ENCODE measurements at regions not wholly inside any gene's neighbourhood (a gene's known extent, or its start where the extent isn't known, plus 50 kb on each side); places are given as distances from the start of the nearest gene placed in this dataset.

DNA sequence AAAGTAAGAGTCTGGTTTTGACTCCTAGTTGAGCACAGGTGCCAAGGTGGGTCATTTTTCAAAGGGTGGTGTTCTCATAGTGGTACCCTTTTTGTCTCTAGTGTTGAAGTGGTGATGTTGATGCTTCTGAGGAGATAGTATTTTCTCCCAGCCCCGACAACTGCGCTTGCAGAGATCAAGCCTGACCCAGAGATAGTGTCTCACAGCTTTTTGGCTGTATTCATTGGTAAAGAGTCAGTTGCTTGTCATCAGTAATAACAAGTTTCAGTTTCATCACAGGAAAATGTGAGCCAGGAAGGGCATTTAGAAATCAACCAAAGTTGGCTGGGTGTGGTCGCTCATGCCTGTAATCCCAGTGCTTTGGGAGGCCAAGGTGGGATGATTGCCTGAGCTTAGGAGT is 139.3 kb downstream of the NFKBIZ start:
- Histone ChIP-seq H3K27me3 (ENCODE audit: control insufficient read depth, insufficient read depth, low read length) (no peaks in the 10 kb centered on the region), H3K9me3 (ENCODE audit: control insufficient read depth in 2 of 2, low read length in 2 of 2) (no peaks in the 10 kb centered on the region), H3K4me1 (ENCODE audit: control insufficient read depth, insufficient read depth, low read length, poor library complexity, severe bottlenecking) (peaks cover 5% of the 10 kb centered on the region), H3K4me3 (ENCODE audit: low read depth, low read length) (no peak overlapping the region), H3K27ac (ENCODE audit: insufficient read depth, low read length, poor library complexity, severe bottlenecking) (no peak overlapping the region), H3K36me3 (ENCODE audit: control insufficient read depth, insufficient read depth, low read length) (no peaks in the 10 kb centered on the region)
- no peak overlapping the region for H3K4me3 Mint-ChIP-seq
- H3K9me3 Mint-ChIP-seq, result peaks cover 0 to 7% (median 0%) of the 10 kb centered on the region in 7 donors
- peaks cover 8 to 33% (median 19%) of the 10 kb centered on the region in 4 donors for H3K4me1 Mint-ChIP-seq
- no peak for ATAC-seq (ENCODE audit: low read depth in 2 of 2)
- no peaks in the 10 kb centered on the region for H3K27me3 Mint-ChIP-seq
- peak overlapping the region in 1 of 3 donors; percentile 55 for H3K27ac Mint-ChIP-seq
- H3K36me3 Mint-ChIP-seq, result no peaks in the 10 kb centered on the region
- peak in 1 of 3 donors; percentile 40 for DNase-seq

DNA sequence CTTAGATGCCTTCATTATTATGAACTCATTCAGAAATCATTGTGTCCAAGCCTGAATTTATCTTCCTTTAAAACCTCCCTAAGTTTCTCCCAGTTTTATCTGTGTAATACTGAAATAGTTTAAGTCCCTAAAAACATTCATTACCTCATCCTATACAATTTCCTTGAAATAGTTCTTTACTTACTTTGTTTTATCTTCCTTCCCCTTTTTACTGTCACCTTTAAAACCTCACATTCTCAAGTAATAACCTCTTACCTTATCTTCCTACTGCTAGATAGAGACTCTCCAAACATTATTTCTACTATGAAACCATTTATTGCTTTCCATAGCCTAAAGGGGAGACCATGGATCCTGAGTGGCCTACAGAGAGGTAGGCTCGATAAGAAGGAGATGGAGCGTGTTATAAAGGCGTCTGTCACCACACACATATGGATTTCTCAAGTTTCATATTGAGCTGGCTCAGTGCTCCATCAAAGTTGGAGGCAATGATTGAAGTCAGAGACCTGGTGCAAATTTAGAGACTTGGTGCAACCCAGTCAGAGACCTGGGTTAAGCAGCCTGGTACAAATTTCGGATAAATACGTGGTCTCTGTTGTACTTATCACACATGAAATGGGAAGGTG is 140.4 kb downstream of the NFKBIZ start:
- Histone ChIP-seq H3K4me1 (ENCODE audit: control insufficient read depth, insufficient read depth, low read length, poor library complexity, severe bottlenecking) (peaks cover 5% of the 10 kb centered on the region), H3K27ac (ENCODE audit: insufficient read depth, low read length, poor library complexity, severe bottlenecking) (no peak overlapping the region), H3K4me3 (ENCODE audit: low read depth, low read length) (no peak overlapping the region), H3K36me3 (ENCODE audit: control insufficient read depth, insufficient read depth, low read length) (no peaks in the 10 kb centered on the region), H3K27me3 (ENCODE audit: control insufficient read depth, insufficient read depth, low read length) (no peaks in the 10 kb centered on the region), H3K9me3 (ENCODE audit: control insufficient read depth in 2 of 2, low read length in 2 of 2) (no peaks in the 10 kb centered on the region)
- Mint-ChIP-seq H3K36me3 (no peaks in the 10 kb centered on the region), H3K27me3 (no peaks in the 10 kb centered on the region), H3K4me1 (peaks cover 8 to 33% (median 20%) of the 10 kb centered on the region in 4 donors), H3K9me3 (peaks cover 0 to 2% (median 0%) of the 10 kb centered on the region in 7 donors), H3K4me3 (peak overlapping the region in 1 of 4 donors; percentile 29), H3K27ac (peak overlapping the region in 1 of 3 donors; percentile 5)
- DNase-seq (no peak), ATAC-seq (ENCODE audit: low read depth in 2 of 2) (no peak)

DNA sequence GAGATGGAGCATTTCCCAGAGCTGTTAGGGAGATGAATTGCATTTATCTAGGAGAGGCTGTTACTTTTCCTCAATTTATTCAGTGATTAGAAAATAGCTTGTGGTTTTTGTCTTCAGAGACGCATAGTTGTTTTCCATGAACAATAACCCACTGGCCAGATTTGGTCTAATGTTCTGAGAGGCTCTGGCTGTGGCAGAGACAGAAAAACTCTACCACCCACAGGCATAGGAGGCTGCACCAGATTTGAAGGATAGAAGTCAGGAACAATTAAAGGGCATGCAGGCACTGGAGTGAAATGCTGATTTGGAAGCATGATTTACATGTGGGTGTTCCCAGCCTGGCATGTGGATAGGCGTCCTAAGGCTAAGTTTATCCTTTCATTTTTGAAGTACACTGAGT is 143.5 kb downstream of the NFKBIZ start:
- Histone ChIP-seq H3K9me3 (ENCODE audit: control insufficient read depth in 2 of 2, low read length in 2 of 2) (no peaks in the 10 kb centered on the region), H3K27ac (ENCODE audit: insufficient read depth, low read length, poor library complexity, severe bottlenecking) (no peak overlapping the region), H3K4me3 (ENCODE audit: low read depth, low read length) (no peak overlapping the region), H3K36me3 (ENCODE audit: control insufficient read depth, insufficient read depth, low read length) (no peaks in the 10 kb centered on the region), H3K4me1 (ENCODE audit: control insufficient read depth, insufficient read depth, low read length, poor library complexity, severe bottlenecking) (peaks cover 3% of the 10 kb centered on the region), H3K27me3 (ENCODE audit: control insufficient read depth, insufficient read depth, low read length) (no peaks in the 10 kb centered on the region)
- Mint-ChIP-seq H3K4me3 (no peak overlapping the region), H3K4me1 (peaks cover 8 to 37% (median 17%) of the 10 kb centered on the region in 4 donors), H3K27ac (no peak overlapping the region), H3K27me3 (no peaks in the 10 kb centered on the region), H3K36me3 (no peaks in the 10 kb centered on the region), H3K9me3 (peaks cover 0 to 2% (median 0%) of the 10 kb centered on the region in 7 donors)
- no peak for DNase-seq
- ATAC-seq (ENCODE audit: low read depth in 2 of 2), result no peak

DNA sequence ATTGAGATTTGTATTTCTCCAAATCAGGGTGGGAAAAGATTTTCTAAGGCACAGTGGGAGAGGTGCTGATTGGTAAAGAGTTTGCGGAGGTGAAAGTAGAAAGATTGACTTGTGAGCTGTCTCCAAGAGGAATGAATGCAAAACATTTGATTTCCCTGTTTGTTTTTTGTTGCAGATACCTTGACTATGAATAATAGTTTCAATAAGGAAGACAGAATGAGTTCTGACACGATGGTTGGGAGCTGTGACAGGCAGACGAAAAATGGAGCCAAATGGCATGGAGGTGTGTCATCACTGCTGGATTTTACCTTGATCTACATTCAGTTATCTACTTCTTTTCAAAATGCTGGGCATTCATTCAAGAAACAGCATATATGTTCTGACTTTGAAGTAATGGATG is 145.1 kb downstream of the NFKBIZ start:
- Mint-ChIP-seq H3K27me3 (no peaks in the 10 kb centered on the region), H3K36me3 (no peaks in the 10 kb centered on the region), H3K4me3 (no peak overlapping the region), H3K27ac (no peak overlapping the region), H3K9me3 (peaks cover 0 to 2% (median 0%) of the 10 kb centered on the region in 7 donors), H3K4me1 (peaks cover 6 to 28% (median 8%) of the 10 kb centered on the region in 4 donors)
- no peaks in the 10 kb centered on the region for H3K36me3 ChIP-seq (ENCODE audit: control insufficient read depth, insufficient read depth, low read length)
- no peaks in the 10 kb centered on the region for H3K27me3 ChIP-seq (ENCODE audit: control insufficient read depth, insufficient read depth, low read length)
- ATAC-seq (ENCODE audit: low read depth in 2 of 2) (no peak), DNase-seq (no peak)
- H3K9me3 ChIP-seq (ENCODE audit: control insufficient read depth in 2 of 2, low read length in 2 of 2), result no peaks in the 10 kb centered on the region
- no peak overlapping the region for H3K4me3 ChIP-seq (ENCODE audit: low read depth, low read length)
- H3K4me1 ChIP-seq (ENCODE audit: control insufficient read depth, insufficient read depth, low read length, poor library complexity, severe bottlenecking), result no peaks in the 10 kb centered on the region
- no peak overlapping the region for H3K27ac ChIP-seq (ENCODE audit: insufficient read depth, low read length, poor library complexity, severe bottlenecking)

DNA sequence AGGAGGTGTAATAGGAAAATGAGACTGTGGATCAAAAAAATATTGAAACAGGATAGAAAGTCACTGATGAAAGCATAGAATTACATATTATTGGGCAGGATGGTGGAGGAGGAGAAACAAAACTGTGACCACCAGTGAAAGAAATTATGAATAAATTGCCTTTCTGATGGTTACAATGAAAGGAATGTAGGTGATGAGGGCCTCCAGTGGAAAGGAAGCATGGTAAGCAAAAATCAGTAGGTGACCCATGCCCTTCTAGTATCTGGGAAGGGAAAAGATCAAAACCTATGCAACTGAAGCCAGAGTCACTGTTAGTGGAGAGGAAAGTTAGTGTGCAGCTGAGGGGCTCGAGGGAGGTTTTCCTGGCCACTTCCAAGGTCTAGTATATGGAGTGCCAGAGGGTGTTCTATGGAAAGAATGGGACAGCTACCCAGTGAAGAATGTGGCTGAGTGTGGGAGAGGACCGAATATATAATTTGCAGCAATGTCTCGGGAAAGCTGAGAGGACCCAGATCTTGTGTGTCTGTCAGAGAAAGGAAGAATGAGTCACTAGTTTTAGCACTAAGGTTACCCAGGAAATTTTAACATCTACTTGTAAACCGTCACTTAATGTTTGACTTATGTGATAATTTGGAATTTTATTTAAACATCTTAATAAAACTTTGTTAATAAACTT is 146.2 kb downstream of the NFKBIZ start:
- Histone ChIP-seq H3K27ac (ENCODE audit: insufficient read depth, low read length, poor library complexity, severe bottlenecking) (no peak overlapping the region), H3K9me3 (ENCODE audit: control insufficient read depth in 2 of 2, low read length in 2 of 2) (no peaks in the 10 kb centered on the region), H3K36me3 (ENCODE audit: control insufficient read depth, insufficient read depth, low read length) (no peaks in the 10 kb centered on the region), H3K4me3 (ENCODE audit: low read depth, low read length) (no peak overlapping the region), H3K27me3 (ENCODE audit: control insufficient read depth, insufficient read depth, low read length) (no peaks in the 10 kb centered on the region), H3K4me1 (ENCODE audit: control insufficient read depth, insufficient read depth, low read length, poor library complexity, severe bottlenecking) (no peaks in the 10 kb centered on the region)
- DNase-seq (no peak), ATAC-seq (ENCODE audit: low read depth in 2 of 2) (peak in 1 of 2 donors; percentile 27)
- no peak overlapping the region for H3K4me3 Mint-ChIP-seq
- H3K36me3 Mint-ChIP-seq, result no peaks in the 10 kb centered on the region
- peaks cover 0 to 2% (median 0%) of the 10 kb centered on the region in 7 donors for H3K9me3 Mint-ChIP-seq
- H3K27me3 Mint-ChIP-seq, result no peaks in the 10 kb centered on the region
- peaks cover 0 to 30% (median 7%) of the 10 kb centered on the region in 4 donors for H3K4me1 Mint-ChIP-seq
- H3K27ac Mint-ChIP-seq, result no peak overlapping the region

DNA sequence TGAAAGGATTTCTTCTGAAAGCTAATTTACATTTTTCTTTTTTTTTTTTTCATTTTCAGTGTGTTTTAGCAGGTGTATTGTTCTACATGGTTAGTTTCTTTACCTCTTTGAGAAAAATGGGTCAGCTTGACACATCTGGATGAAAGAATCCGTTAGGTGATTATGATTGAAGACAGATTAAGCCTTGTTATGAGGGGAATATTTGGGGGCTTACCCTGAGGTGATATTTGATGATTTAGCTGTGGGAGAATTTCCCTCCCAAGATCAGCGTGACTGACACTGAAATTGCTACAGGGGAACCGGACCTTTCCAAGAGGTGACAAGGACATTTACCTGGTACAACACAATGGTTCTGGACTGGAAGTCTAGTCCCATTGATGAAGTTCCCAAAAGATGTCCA is 147.5 kb downstream of the NFKBIZ start:
- H3K4me3 Mint-ChIP-seq, result no peak overlapping the region
- Histone ChIP-seq H3K27me3 (ENCODE audit: control insufficient read depth, insufficient read depth, low read length) (no peaks in the 10 kb centered on the region), H3K36me3 (ENCODE audit: control insufficient read depth, insufficient read depth, low read length) (no peaks in the 10 kb centered on the region), H3K9me3 (ENCODE audit: control insufficient read depth in 2 of 2, low read length in 2 of 2) (no peaks in the 10 kb centered on the region), H3K4me1 (ENCODE audit: control insufficient read depth, insufficient read depth, low read length, poor library complexity, severe bottlenecking) (no peaks in the 10 kb centered on the region), H3K4me3 (ENCODE audit: low read depth, low read length) (no peak overlapping the region), H3K27ac (ENCODE audit: insufficient read depth, low read length, poor library complexity, severe bottlenecking) (no peak overlapping the region)
- H3K9me3 Mint-ChIP-seq, result peaks cover 0 to 2% (median 0%) of the 10 kb centered on the region in 7 donors
- no peaks in the 10 kb centered on the region for H3K27me3 Mint-ChIP-seq
- H3K36me3 Mint-ChIP-seq, result no peaks in the 10 kb centered on the region
- DNase-seq (no peak), ATAC-seq (ENCODE audit: low read depth in 2 of 2) (no peak)
- H3K4me1 Mint-ChIP-seq, result peaks cover 0 to 39% (median 12%) of the 10 kb centered on the region in 4 donors
- H3K27ac Mint-ChIP-seq, result peak overlapping the region in 1 of 3 donors; percentile 59

DNA sequence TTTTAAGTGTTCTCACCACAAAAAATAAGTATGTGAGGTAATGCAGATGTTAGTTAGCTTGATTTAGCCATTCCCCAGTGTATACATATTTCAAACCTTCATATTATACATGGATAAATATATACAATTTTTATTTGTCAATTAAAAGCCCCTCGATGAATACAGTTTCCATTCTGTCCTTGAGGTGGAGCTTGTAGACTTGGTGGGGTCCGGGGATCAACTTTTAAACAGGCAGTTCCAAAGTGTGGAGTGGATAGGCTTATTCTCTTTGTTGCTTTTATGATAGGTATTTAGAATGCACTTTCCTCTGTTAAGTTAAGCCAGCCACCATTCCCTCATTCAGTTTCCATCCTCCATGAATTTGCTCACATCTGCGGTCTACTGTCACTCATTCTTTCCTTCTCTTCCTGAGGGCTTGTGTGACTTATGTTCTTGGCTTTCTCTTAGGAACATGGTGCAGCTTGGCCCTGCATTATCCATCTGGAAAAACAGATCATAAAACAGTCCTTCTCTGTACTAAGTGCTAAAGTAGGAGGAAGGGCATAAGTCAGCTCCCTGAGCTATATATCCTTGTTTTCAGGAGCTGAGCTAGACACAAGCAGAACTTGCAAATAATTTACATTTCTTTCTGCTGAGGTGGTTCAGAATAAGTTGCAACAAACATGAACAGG is 149.1 kb downstream of the NFKBIZ start:
- no peaks in the 10 kb centered on the region for H3K36me3 Mint-ChIP-seq
- ATAC-seq (ENCODE audit: low read depth in 2 of 2) (no peak), DNase-seq (no peak)
- Histone ChIP-seq H3K27ac (ENCODE audit: insufficient read depth, low read length, poor library complexity, severe bottlenecking) (no peak overlapping the region), H3K4me3 (ENCODE audit: low read depth, low read length) (no peak overlapping the region), H3K36me3 (ENCODE audit: control insufficient read depth, insufficient read depth, low read length) (no peaks in the 10 kb centered on the region), H3K27me3 (ENCODE audit: control insufficient read depth, insufficient read depth, low read length) (no peaks in the 10 kb centered on the region), H3K4me1 (ENCODE audit: control insufficient read depth, insufficient read depth, low read length, poor library complexity, severe bottlenecking) (no peaks in the 10 kb centered on the region), H3K9me3 (ENCODE audit: control insufficient read depth in 2 of 2, low read length in 2 of 2) (no peaks in the 10 kb centered on the region)
- no peaks in the 10 kb centered on the region for H3K27me3 Mint-ChIP-seq
- H3K4me3 Mint-ChIP-seq, result no peak overlapping the region
- peak overlapping the region in 1 of 3 donors; percentile 40 for H3K27ac Mint-ChIP-seq
- H3K4me1 Mint-ChIP-seq, result peaks cover 0 to 36% (median 16%) of the 10 kb centered on the region in 4 donors
- peaks cover 0 to 2% (median 0%) of the 10 kb centered on the region in 7 donors for H3K9me3 Mint-ChIP-seq
